Keratinocyte (primary cell): ENCODE measurements at regions not wholly inside any gene's neighbourhood (a gene's known extent, or its start where the extent isn't known, plus 50 kb on each side); places are given as distances from the start of the nearest gene placed in this dataset.
"Not testable (repeated sequence)": the region's sequence is repeated elsewhere in the genome, so short reads cannot be mapped to it uniquely, and the experiment has no call there.

Experiments
- CTCF ChIP-seq, 3 experiments: IDR thresholded peaks in 1 of 3; conservative IDR thresholded peaks in 1 of 3; optimal IDR thresholded peaks in 1 of 3; 2 replicates in 2 of 3; 3 replicates in 1 of 3; pipeline versions ENCODE3 to v1.5.1; 2011; ENCODE audit warnings: low read length in 3 of 3, mild to moderate bottlenecking in 3 of 3, moderate library complexity in 2 of 3, control low read depth in 1 of 3, inconsistent platforms in 1 of 3; ENCODE audit not compliant: insufficient read depth in 2 of 3; ENCODE audit errors: extremely low read depth in 1 of 3
- EZH2 ChIP-seq: IDR thresholded peaks from one replicate; pipeline ENCODE4 v1.6.1; 2012; ENCODE audit warnings: inconsistent platforms, mild to moderate bottlenecking, low read length, moderate library complexity

- not testable (repeated sequence) for TF ChIP-seq CTCF (optimal IDR thresholded peaks at IDR 0.05 in 1 of 3, IDR thresholded peaks at IDR 0.05 in 1 of 3, conservative IDR thresholded peaks at IDR 0.05 in 1 of 3; ENCODE audit: extremely low read depth in 1 of 3, insufficient read depth in 2 of 3, low read length in 3 of 3); EZH2
Measured at GRCh38 chr14:51366460-51366859, 126.4 kb downstream of the TMX1 start.
